ENCODE measurements at regions not wholly inside any gene's neighbourhood (a gene's known extent, or its start where the extent isn't known, plus 50 kb on each side); places are given as distances from the start of the nearest gene placed in this dataset.
"Not testable (repeated sequence)": the region's sequence is repeated elsewhere in the genome, so short reads cannot be mapped to it uniquely, and the experiment has no call there.

GRCh38 chr4:38279077-38279476 is 318.9 kb downstream of the PTTG2 start:
- DNase-seq (ENCODE audit: low read depth): no peak

GRCh38 chr4:38279650-38280322 is 319.6 kb downstream of the PTTG2 start:
- no peak for DNase-seq (ENCODE audit: low read depth)

DNA sequence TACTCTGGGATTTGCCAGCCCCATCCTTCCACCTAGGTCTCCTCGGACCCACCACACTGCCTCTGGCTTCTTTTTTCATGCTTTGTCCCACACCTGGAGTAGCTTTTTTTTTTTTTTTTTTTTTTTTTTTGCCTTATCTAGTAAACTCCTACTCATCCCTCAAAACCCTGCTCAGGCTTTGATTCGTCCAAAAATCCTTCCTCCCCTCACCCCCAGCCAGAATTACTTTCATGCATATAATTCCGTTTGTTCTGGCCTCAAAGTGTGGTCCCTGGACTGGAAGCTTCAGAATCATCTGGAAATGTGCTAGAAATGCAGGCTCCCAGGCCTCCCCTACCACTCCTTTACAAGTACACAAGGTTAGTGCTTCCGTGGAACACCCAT is 320.1 kb downstream of the PTTG2 start:
- DNase-seq (ENCODE audit: low read depth): no peak

DNA sequence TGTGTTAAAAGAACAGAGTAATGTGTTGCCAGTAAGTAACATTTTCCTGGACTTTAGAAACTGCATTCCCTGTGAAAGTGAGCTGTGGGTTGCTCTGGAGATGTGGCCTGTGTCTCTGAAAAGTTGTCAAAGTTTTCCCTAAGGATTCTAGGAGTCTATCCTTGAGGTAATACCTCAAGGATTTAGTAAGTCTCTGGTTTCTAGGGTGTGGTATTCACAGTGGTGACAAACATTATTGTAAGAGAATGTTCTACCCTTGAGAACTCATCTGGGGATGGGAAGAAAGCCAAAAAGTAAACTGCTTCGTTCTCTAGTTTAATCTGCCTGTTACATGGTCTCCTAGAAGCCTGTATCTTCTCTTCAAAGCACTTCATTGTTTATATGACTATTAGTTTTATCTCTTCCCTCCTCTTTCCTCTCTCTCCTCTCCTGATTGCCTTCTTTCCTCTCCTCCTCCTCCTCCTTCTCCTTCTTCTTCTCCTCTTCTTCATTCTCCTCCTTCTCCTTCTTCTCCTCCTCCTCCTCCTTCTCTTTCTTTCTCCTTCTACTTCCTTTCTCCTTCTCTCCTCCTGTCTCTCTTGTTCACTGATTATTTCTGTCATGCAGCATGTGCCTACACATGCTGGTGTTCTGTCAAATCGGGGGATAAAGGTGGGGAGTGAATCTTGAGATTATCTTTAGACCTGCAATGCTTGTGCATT is 321.3 kb downstream of the PTTG2 start:
- no peak for DNase-seq (ENCODE audit: low read depth)

DNA sequence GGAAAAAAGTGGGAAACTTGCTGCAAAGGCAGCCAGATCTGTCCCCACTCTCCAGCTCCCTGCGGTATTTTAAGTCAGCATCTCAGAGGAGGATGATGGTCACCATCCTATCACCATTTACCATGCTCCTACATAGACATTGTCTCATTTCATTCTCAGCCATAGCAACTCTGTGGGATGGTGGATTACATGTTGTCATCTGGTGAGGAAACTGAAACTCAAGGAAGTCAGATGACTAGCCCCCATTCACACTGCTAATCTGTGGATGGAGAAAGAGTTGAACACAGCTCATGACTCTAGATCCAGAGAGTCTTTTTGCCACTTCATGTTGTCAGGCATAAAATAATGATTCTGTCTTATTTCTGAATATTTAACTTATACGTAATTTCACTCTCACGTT is 323.5 kb downstream of the PTTG2 start:
- DNase-seq (ENCODE audit: low read depth): no peak

DNA sequence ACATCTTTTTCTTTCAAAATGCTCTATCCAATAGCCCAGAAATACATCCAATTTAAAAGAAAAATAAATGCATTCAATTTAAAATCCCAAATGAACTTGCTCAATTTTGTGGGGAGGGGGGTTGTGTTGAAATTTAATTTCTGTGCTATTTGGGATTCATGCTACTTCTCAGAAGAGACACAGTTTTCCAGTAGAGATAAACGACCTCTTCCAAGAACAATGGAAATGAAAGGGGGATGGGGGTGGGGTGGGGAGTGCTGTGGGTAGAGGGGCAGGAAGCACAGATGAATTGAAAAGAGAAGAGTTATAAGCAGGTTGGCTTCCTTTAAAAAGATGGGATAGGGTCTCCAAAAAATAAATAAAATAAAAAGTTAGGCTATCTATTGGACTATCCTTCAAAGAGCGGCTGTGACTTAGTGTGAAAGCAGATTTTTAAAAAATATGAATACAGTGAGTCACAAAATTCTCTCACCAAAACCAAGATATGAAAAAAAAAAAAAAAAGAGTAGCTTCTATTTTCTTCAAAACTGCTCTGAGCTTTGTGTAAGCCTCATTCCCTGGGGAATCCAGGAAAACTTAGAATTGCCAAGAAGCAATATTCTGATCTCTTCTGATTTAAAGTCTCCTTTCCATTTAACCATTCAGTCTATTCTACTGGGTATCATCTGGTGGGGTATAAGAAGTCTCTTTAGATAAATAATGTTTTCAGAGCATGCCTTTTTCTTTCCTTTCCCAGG is 324.3 kb downstream of the PTTG2 start:
- no peak for DNase-seq (ENCODE audit: low read depth)

DNA sequence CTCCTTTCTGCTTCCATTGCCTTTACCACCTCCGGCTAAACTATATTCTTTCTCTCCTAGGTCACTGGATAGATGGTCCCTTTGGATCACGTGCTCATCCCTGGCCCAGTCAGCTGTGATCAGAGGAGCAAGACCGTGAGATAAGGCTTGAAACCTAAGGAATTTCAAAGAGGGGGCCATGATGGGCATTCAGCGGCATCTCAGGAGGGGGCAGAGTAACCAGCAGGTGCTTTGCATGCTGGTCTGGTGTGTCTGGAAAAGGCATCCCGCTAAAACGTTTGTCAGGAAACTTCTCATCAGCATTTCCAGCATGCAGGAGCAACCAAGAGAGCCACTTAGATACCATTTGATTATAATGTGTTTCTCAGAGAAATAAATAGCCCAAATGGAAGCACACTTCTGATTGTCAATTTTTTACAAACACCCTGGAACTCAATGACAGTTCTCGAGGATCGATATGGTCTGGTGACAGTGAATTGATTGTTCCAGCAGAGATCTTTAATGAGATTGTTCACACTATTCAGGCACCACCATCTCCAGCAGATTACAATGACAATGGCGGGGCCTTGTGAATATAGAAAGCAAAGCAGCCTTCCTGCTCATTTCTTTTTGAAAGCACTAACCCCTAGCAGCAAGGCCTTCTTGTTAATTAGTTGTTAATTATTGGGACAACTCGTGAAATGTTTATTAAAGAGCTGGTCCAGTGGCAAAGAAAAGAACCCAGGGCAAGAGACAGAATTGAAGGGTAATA is 327.1 kb downstream of the PTTG2 start:
- no peak for DNase-seq (ENCODE audit: low read depth)

- no peak for DNase-seq (ENCODE audit: low read depth)
These were observed 329.4 kb downstream of the PTTG2 start for GRCh38 chr4:38289553-38289952.

- no peak for DNase-seq (ENCODE audit: low read depth)
These were observed 330.2 kb downstream of the PTTG2 start for GRCh38 chr4:38290366-38290765.

GRCh38 chr4:38290914-38291313 is 330.7 kb downstream of the PTTG2 start:
- no peak for DNase-seq (ENCODE audit: low read depth)

- DNase-seq (ENCODE audit: low read depth): no peak
These were observed 332.3 kb downstream of the PTTG2 start for GRCh38 chr4:38292529-38292928.

- DNase-seq (ENCODE audit: low read depth): no peak
These were observed 334.0 kb downstream of the PTTG2 start for GRCh38 chr4:38294238-38294637.

- no peak for DNase-seq (ENCODE audit: low read depth)
These were observed 336.9 kb downstream of the PTTG2 start for GRCh38 chr4:38297061-38297460.

DNA sequence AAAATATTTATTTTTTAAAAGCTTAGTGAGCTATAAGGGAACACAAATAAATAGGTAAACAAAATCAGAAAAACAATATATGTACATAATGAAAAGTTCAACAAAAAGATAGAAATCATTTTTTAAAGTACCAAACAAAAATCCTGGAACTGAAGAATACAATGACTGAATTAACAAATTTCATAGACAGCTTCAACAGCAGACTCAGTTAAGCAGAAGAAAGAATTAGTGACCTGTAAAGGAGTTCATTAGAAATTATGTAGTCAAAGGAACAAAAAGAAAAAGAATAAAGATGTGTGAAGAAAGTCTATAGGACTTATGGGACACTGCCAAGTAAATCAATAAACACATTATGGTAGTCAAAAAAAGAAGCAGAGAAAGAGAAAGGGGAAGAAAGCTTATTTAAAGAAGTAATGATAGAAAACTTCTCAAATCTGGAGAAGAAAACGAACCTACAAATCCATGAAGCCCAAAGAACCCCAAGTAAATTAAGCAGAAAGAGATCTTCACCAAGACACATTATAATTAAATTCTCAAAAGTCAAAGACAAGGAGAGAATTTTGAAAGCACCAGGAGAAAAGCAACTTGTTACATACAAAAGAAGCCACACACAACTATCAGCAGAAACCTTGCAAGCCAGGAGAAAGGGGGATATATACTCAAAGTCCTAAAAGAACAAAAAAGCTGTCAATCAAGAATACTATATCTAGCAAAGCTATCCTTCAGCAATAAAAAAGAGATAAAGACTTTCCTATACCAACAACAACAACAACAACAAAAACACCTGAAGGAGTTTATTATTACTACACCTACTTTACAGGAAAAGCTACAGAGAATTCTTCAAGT is 338.9 kb downstream of the PTTG2 start:
- no peak for DNase-seq (ENCODE audit: low read depth)

DNA sequence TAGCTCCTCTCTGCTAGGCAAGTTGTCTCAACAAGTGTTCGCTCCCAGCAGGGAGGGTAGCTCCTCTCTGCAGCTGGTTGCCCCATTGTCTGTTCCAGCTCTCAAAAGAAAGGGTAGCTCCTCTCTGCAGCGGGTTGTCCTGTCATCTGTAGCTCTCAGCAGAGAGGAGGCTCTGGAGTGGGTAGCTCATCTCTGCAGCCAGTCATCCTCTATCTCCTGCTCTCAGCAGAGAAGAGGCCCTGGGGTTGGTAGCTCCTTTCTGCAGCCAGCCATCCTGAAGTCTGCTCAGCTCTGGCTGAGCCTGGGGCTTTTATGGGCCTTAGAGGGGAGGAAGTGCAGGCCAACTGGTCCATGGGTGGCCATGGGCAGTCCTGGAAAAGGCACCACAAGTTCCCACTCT is 342.7 kb downstream of the PTTG2 start:
- no peak for DNase-seq (ENCODE audit: low read depth)

DNA sequence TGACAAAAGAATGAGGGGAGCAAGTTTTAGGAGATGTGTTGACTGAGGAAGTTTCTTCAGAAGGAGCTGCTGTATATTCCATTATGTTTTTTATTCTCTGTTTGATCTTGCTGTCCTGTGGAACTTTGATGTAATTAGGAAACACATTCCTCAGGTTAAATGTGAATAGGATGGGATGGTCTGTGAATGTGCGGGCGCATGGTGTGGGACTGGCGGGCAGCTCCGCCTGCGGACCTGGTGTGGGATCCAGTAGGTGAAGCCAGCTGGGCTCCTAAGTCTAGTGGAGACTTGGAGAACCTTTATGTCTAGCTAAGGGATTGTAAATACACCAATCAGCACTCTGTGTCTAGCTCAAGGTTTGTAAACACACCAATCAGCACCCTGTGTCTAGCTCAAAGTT is 344.3 kb downstream of the PTTG2 start:
- DNase-seq (ENCODE audit: low read depth): not testable (repeated sequence)

DNA sequence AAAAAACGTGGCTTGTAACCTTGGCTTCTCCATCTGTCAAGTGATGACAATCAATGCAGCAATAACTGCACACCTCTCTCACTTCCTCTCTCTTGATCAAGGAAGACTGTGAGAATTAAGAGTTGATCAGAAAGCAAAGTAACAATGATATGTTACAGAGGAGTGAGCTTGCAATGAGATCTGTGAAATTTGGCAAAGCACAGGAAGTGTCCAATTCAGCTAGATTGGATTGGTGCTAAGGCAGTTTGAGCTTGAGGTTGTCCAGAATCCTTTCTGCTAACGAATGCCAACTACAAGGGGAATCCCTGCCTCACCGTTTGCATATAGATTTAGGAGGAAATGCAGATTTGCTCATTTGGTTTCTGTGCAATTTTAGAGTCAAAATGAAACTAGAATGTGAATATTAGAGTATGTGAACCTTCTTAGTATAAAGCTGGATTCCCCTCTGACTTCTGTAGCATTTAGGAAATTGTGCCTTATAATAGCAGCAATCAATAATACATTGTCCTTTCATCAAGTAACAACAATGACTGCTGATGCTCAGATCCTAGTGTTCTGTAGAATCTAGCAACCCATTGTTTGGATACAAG is 346.4 kb downstream of the PTTG2 start:
- no peak for DNase-seq (ENCODE audit: low read depth)

GRCh38 chr4:38308728-38309311 is 348.6 kb downstream of the PTTG2 start:
- no peak for DNase-seq (ENCODE audit: low read depth)

- DNase-seq (ENCODE audit: low read depth): no peak
These were observed 349.3 kb downstream of the PTTG2 start for GRCh38 chr4:38309471-38309870.

- DNase-seq (ENCODE audit: low read depth): no peak
These were observed 350.3 kb downstream of the PTTG2 start for GRCh38 chr4:38310446-38311043.

Data from fibroblast of the conjunctiva (primary cell).